ENCODE measurements at regions not wholly inside any gene's neighbourhood (a gene's known extent, or its start where the extent isn't known, plus 50 kb on each side); places are given as distances from the start of the nearest gene placed in this dataset.

GRCh38 chrX:150238632-150239382 is 124.3 kb upstream of the MAMLD1 start:
- TF ChIP-seq EZH2phosphoT487 (IDR thresholded peaks at IDR 0.05; ENCODE audit: low read depth, severe bottlenecking, unreplicated experiment) (no peak), CTCF (IDR thresholded peaks at IDR 0.05; ENCODE audit: poor library complexity) (no peak), EZH2 (IDR thresholded peaks at IDR 0.05; ENCODE audit: borderline replicate concordance) (no peak)
